ENCODE measurements at regions not wholly inside any gene's neighbourhood (a gene's known extent, or its start where the extent isn't known, plus 50 kb on each side); places are given as distances from the start of the nearest gene placed in this dataset.

GRCh38 chr11:130749216-130749615 is 167.1 kb downstream of the SNX19 start:
- no peak for DNase-seq

DNA sequence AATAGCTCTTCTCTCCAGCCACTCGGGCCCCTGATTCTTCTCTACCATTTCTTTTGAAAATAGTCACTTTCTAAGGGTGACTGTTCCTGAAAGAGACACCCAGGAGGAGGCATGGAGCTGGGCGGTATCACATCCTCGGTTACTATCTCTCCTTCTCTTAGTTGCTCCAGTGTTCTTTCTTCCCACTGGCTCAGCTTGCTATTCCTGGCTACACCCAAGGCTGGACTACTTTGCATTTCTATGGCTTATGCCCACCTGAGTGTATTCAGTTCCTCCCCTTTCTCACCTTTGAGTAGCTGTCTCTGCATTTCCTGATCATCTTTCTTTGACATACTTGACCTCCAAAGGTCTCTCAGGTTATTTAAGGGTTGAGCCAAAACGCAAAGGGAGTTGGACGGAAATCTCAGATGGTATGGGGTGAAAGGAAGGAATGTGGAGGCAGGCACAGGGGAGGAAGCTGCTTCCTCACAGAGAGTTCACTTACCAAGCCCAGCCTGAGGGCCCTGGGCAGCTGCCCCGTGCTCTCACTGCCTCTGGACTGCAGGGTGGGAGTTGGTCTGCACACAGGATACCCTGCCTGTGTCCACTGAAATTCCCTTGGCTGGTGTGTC is 155.7 kb downstream of the SNX19 start:
- no peak for DNase-seq

GRCh38 chr11:130761560-130762220 is 154.6 kb downstream of the SNX19 start:
- no peak for DNase-seq

DNA sequence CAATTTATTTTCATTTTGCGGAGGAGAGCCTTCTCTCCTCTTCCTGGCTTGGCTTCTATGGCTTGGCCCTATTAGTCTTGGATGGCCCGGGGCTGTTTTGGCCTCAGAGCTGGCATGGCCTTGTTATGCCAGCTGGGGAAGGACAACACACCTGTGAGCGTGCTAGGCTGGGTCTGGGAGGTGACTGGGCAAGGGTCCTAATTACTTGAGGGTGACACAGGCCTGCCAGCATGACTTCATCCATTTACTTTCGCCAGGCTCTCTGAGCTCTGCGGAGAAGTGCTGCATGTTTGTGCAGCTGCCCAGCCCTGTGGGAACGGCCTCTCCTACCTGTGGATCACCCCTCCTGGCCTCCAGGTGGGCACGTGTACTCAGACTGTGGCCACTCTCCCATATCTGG is 153.6 kb downstream of the SNX19 start:
- no peak for DNase-seq

- DNase-seq = no peak
Observed at GRCh38 chr11:130763087-130763980, 152.9 kb downstream of the SNX19 start.

DNA sequence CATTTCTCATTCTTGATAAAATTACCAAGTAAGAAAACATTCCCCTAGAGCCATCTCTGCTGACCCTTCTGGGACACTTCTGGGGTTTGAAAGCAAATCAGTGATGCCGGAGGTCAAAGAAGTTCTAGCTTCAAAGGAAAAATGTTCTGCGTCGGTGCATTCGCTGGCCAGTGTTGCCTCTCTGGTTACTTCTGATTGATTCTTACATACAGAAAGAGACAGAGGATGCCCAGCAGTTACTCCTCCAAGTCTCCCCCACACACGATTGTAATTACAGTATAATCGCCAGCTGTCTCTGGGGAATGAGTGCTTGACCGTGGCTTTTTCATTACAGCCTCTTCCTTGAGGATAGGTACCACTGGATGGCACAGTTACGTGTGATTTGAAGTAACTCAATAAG is 150.9 kb downstream of the SNX19 start:
- DNase-seq = no peak

DNA sequence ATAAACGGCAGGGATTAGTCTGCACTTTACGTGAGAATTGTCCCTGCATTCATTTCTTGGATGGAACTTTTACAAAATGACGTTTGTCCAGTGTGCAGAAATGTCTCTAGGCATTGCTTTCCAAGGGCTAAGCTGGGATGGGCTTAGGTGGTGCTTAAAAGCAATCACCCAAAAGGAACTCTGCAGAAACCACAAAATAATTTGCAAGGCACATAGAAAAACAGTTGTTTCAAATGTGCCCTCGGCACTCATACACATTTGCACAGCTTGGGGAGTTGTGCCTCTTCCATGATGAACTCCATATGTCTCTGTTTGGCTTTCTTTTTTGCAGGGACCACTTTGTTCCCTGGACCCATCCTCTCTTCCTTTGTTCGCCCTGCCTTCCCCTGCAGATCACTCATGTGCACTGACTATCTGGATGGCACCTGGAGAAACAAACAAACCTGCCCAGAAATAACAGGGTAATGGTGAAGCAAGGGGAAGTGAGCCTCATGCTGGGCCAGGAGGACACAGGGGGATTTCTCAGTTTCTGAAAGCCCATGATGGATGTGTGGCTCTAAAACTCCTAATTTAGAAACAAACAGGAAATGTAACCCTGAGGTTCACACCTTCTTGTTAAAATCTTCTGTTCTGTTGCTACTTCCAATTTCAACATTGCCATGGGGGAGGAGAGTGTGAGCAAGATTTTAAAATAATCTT is 150.2 kb downstream of the SNX19 start:
- DNase-seq = no peak

GRCh38 chr11:130766650-130767565 is 149.4 kb downstream of the SNX19 start:
- no peak for DNase-seq

DNA sequence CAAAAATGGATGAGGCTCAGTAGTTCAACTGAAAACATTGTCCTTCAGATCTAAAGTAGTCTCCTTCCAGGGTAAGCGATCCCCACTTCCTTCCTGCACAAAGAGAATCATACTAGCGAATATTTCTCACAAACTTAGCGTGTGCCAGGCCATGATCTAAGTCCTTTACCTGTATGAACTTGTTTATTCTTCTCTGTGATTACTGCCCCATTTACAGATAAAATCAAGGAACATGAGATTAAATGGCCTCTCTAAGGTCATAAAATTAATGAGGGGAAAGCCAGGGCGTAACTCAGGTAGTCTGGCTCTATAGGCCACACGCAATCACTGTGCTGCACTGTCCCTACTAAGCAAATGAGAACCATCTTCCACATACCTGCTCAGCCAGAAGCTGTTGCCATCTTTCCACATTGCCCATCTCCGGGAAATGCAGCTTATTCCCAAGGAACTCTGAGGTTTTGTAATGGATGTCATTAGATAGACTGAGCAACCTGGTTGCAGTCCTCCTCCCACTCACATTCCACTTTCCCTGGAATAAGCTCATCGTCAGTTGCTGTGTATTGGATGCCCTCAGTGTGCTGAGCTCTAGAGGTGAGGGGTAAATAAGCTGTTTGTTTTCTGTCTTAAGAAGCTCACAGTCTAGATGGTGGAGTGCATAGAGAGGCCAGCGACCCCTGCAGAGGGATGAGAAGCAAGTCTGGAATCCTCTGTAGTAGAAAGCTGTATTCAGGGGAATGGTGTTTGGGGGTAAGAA is 146.3 kb downstream of the SNX19 start:
- DNase-seq = no peak

DNA sequence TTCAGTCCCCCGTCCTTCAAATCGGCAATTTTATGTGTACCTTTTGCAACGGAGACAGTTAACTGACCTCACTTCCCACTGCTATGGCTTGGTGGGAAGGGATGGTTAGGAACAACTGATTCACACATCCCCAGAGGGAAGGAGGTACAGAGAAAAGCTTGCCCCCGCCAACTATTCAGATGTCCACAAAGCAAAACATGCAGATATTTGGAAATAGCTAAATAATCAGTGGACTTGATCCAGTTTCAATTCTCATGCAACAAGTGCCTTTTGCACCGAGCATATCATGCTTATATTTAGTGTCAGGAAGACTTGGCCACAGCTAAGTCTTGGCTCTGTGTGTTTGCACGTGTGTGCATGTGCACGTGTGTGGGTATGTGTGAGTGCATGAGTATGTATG is 144.6 kb downstream of the SNX19 start:
- no peak for DNase-seq

- DNase-seq = no peak
Observed at GRCh38 chr11:130772266-130773227, 143.7 kb downstream of the SNX19 start.

DNA sequence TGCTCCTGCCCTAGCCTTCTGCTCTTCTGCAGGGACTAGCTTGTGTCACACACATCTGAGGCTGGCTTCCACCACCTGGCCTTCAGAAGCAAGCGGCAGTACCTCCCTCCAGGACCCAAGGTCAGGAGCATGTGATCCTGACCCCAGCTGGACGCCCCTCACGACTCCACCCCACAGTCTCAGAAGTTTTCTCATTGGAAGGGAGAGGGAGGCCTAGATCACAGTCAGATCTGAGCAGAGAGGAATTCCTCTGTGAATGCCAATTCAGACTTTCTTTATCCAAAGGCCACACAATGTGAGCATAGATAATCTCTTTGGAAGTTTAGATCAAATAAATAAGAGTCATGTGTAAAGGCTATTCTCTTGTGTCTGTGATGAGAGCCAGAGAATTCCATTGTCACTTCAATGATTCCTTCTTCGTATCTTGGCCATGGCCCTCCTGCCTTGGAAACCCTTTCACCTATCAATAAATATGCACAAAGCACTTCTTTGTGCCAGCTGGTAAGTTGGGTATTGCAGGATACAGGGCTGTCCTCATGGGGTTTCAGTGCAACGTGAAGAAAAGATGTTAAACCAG is 142.9 kb downstream of the SNX19 start:
- no peak for DNase-seq

DNA sequence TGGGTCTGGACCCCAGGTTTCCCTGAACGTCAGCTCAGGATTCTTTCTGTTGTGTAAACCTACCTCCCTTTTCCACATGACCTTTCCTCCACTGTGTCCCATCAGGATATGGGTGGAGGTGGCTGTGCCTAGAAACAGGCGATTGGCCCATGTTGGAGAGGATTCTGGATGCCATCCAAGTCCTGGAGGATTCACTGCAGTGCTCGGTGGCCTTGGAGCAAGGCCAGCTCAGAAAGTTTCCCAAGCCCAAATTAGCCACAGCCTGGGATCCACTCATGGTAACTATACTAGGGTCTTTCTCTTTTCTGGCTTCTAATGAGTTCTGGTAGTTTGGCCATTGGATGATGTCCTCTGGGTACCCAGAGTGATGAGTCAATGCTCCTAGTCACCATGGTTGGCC is 141.6 kb downstream of the SNX19 start:
- DNase-seq = no peak

- DNase-seq = no peak
Observed at GRCh38 chr11:130775306-130776060, 140.8 kb downstream of the SNX19 start.

GRCh38 chr11:130776061-130776419 is 140.2 kb downstream of the SNX19 start:
- no peak for DNase-seq

DNA sequence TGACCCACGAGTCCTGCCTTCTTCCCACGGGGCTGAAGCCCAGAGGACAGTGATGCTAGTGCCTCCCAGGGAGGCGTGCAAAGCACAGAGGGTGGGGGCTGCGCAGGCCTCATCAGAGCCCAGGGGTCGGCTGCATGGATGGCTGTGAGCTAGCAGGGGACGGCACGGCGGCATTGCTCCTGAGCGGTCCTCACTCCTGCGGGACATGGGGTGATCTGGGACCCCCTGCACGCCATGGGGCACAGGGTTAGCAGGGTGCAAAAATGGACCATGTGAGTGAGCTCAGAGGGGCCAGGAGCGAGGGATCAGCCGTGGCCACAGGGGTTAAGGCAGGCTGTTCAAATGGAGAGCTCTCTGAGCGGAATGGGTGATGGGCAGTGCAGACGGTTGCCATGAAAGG is 138.3 kb downstream of the SNX19 start:
- no peak for DNase-seq

GRCh38 chr11:130778705-130779104 is 137.6 kb downstream of the SNX19 start:
- no peak for DNase-seq

DNA sequence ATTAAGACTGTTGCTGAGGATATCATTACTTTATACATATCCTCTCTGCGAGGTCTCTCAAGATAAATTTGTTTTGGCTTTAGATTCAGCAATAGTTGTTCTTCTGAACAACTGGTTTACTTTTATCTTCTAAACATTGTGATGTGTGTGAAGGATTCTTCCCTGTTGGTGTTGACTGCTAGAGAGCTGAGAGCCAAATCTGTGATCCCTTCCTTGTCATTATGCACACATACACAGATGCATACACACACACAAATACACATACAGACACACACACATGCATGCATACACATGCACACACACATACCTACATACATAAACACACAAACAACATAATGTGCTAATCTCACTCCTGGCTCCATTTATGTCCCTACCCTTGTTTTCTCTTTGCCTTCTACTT is 137.0 kb downstream of the SNX19 start:
- DNase-seq = no peak

DNA sequence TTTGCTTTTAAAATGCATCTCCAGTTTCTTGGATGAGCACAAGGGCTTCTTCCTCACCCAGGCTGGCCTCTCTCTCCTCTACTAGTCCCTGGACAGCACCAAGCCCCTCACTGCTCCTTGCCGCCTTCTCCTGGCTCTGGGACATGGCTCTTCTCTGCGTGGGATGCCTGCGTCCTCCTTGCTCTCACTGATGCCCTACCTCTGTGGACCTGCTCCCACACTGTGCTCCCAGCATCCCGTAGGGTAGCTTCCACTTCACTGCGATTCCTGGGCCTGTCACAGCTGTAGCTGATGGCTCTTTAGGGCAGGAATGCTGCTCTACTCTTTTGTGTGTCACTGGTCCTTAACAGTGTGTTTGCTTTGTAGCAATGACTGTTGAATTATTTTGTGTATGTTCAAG is 136.3 kb downstream of the SNX19 start:
- no peak for DNase-seq
